Bronchial epithelial cell (primary cell): ENCODE measurements at regions not wholly inside any gene's neighbourhood (a gene's known extent, or its start where the extent isn't known, plus 50 kb on each side); places are given as distances from the start of the nearest gene placed in this dataset.
"Not testable (repeated sequence)": the region's sequence is repeated elsewhere in the genome, so short reads cannot be mapped to it uniquely, and the experiment has no call there.

ENCODE experiments used
- DNase-seq: peaks from one replicate; pipeline ENCODE4 v3.0.0-alpha.2; 2010; ENCODE audit warnings: low read depth
- FAIRE-seq: peaks from 2 replicates; lab custom pipeline; 2011; peaks lifted over from hg19 to GRCh38; lab: Jason Lieb, UNC
- H3K27me3 ChIP-seq: 2 replicates; pipeline ENCODE4 v1.5.1; 2011; ENCODE audit warnings: low read length; ENCODE audit not compliant: control insufficient read depth, insufficient read depth
- H3K36me3 ChIP-seq: 2 replicates; pipeline ENCODE4 v1.5.1; 2011; ENCODE audit warnings: low read length; ENCODE audit not compliant: control insufficient read depth, insufficient read depth
- H3K4me3 ChIP-seq: 2 replicates; pipeline ENCODE4 v1.5.1; 2011; ENCODE audit warnings: mild to moderate bottlenecking, low read depth, low read length, control low read depth
- TF ChIP-seq, protein P1 (sequence below): IDR thresholded peaks from 2 replicates; pipeline ENCODE4 v1.5.1; 2011; ENCODE audit warnings: mild to moderate bottlenecking, moderate library complexity, low read length, control low read depth, inconsistent platforms; ENCODE audit not compliant: insufficient read depth, severe bottlenecking

GRCh38 chr11:90635886-90636285, 413.0 kb upstream of the CHORDC1 start:
- no peak for FAIRE-seq
- no peaks in the 10 kb centered on the region for H3K36me3 ChIP-seq

DNA sequence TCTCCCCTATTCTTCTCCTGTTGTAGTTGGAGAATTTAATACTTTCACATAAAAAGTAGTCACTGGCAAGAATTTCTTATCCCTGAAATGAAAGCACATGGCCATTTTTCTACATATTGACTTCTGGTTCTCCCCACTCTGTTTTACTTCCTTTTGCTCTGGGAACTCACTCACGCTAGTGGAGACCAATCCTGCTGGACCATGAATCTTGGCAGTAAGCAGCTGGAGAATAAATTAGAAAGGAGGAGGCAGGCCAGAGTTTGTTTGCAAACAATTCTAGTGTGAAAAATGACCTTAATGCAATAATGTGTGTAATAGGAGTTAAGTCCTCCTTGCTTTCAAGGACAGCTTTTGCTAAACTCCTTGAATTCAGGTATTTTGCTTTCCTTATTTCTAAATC, 412.3 kb upstream of the CHORDC1 start:
- FAIRE-seq (no peak), DNase-seq (no peak)
- Histone ChIP-seq H3K27me3 (no peaks in the 10 kb centered on the region), H3K36me3 (no peaks in the 10 kb centered on the region), H3K4me3 (no peak overlapping the region)
- TF ChIP-seq, protein P1, sequence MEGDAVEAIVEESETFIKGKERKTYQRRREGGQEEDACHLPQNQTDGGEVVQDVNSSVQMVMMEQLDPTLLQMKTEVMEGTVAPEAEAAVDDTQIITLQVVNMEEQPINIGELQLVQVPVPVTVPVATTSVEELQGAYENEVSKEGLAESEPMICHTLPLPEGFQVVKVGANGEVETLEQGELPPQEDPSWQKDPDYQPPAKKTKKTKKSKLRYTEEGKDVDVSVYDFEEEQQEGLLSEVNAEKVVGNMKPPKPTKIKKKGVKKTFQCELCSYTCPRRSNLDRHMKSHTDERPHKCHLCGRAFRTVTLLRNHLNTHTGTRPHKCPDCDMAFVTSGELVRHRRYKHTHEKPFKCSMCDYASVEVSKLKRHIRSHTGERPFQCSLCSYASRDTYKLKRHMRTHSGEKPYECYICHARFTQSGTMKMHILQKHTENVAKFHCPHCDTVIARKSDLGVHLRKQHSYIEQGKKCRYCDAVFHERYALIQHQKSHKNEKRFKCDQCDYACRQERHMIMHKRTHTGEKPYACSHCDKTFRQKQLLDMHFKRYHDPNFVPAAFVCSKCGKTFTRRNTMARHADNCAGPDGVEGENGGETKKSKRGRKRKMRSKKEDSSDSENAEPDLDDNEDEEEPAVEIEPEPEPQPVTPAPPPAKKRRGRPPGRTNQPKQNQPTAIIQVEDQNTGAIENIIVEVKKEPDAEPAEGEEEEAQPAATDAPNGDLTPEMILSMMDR, result no peak

More at GRCh38 chr11:90635886-90636285, 413.0 kb upstream of the CHORDC1 start:
- H3K4me3 ChIP-seq, result no peak overlapping the region
- no peaks in the 10 kb centered on the region for H3K27me3 ChIP-seq
- TF ChIP-seq, protein P1, result no peak
- DNase-seq, result no peak

- DNase-seq (no peak), FAIRE-seq (no peak)
- no peaks in the 10 kb centered on the region for H3K27me3 ChIP-seq
- H3K36me3 ChIP-seq, result no peaks in the 10 kb centered on the region
- H3K4me3 ChIP-seq, result no peak overlapping the region
- TF ChIP-seq, protein P1, result no peak
These were observed 407.3 kb upstream of the CHORDC1 start for GRCh38 chr11:90630176-90630575.

DNA sequence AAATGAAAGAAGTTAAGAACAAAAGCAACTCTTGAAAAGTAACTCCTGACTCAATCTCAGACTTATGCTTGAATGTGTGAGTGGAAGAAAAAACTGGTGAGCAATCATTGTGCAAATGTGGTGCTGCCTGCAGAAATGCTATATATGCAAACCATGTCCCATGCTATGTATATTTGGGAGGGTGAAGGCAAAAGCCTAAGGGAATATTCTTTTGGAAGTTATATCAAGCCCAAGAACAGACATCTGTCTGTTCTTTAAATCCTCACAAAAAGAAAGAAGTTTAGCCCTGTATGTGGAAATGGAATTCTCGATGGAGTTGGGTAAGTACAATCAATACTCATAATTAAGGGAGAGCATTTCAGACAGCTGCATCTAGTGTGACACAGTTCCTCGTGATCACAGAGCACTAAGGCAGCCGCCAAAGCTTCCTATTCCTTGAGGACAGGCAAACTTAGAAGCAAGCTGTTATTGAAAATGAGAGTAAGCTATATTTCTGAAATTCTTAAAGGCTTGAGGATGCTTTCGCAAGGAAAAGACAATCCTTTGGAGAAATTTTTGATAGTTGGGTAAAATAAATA, 406.5 kb upstream of the CHORDC1 start:
- H3K36me3 ChIP-seq, result no peaks in the 10 kb centered on the region
- no peak for FAIRE-seq
- DNase-seq, result no peak
- no peaks in the 10 kb centered on the region for H3K27me3 ChIP-seq
- no peak overlapping the region for H3K4me3 ChIP-seq
- TF ChIP-seq, protein P1, result no peak

- FAIRE-seq (no peak), DNase-seq (no peak)
- Histone ChIP-seq H3K4me3 (no peak overlapping the region), H3K27me3 (no peaks in the 10 kb centered on the region), H3K36me3 (no peaks in the 10 kb centered on the region)
- TF ChIP-seq, protein P1, result no peak
These were observed 391.5 kb upstream of the CHORDC1 start for GRCh38 chr11:90614318-90614717.

- H3K4me3 ChIP-seq, H3K27me3 ChIP-seq, H3K36me3 ChIP-seq, FAIRE-seq, DNase-seq: not testable (repeated sequence)
These were observed 390.2 kb upstream of the CHORDC1 start for GRCh38 chr11:90613037-90613436.
